PC-9 (cell line): ENCODE measurements at regions not wholly inside any gene's neighbourhood (a gene's known extent, or its start where the extent isn't known, plus 50 kb on each side); places are given as distances from the start of the nearest gene placed in this dataset.

Source experiments
- BruUV-seq: library from RNA; stranded (reverse); fragments of 400-500 nt; replicated peaks from 2 replicates; lab custom pipeline; 2021; lab: Mats Ljungman, UMichigan
- CTCF ChIA-PET: fragments of 300-600 bp; sonication (Branson Sonifier 250); formaldehyde crosslinking; loops from one replicate; lab custom pipeline; 2022; ENCODE audit warnings: antibody characterized with exemption; lab: Charles Lee
- POLR2A ChIA-PET: fragments of 300-600 bp; sonication (Branson Sonifier 250); formaldehyde crosslinking; loops from one replicate; lab custom pipeline; 2022; ENCODE audit warnings: antibody characterized with exemption; ENCODE audit not compliant: unreplicated experiment; lab: Charles Lee
- DNase-seq, 2 experiments: peaks; one replicate each; pipeline versions ENCODE4 v3.0.0 to v3.0.0-alpha.2; 2015 to 2022; ENCODE audit warnings: mixed read lengths in 1 of 2
- H2AFZ ChIP-seq: fragments of 200-600 bp; sonication (generic); 2 replicates; pipeline ENCODE4 v1.8.1; 2017; ENCODE audit warnings: antibody characterized with exemption
- H3F3A ChIP-seq: fragments of 200-600 bp; sonication (generic); 2 replicates; pipeline ENCODE4 v1.8.1; 2017; ENCODE audit warnings: antibody characterized with exemption, mild to moderate bottlenecking, low read depth; ENCODE audit not compliant: insufficient read depth
- H3K27ac ChIP-seq: fragments of 200-600 bp; sonication (generic); 2 replicates; pipeline ENCODE4 v1.6.1; 2016; ENCODE audit warnings: mixed run types
- H3K27me3 ChIP-seq: fragments of 200-600 bp; sonication (generic); 2 replicates; pipeline ENCODE4 v1.6.1; 2016; ENCODE audit warnings: low read depth, mixed run types; ENCODE audit not compliant: insufficient read depth
- H3K36me3 ChIP-seq: fragments of 200-600 bp; sonication (generic); 2 replicates; pipeline ENCODE4 v1.6.1; 2016; ENCODE audit warnings: low read depth, mixed run types
- H3K4me1 ChIP-seq: fragments of 200-600 bp; sonication (generic); replicated peaks from 2 replicates; pipeline ENCODE4 v1.6.1; 2016; ENCODE audit warnings: mixed run types; ENCODE audit not compliant: insufficient read depth
- H3K4me2 ChIP-seq: fragments of 200-600 bp; sonication (generic); 2 replicates; pipeline ENCODE4 v1.6.1; 2017; ENCODE audit warnings: mixed run types
- H3K4me3 ChIP-seq: fragments of 200-600 bp; sonication (generic); 2 replicates; pipeline ENCODE4 v1.6.1; 2016; ENCODE audit warnings: mixed run types
- H3K79me2 ChIP-seq: fragments of 200-600 bp; sonication (generic); 2 replicates; pipeline ENCODE4 v1.6.1; 2017; ENCODE audit warnings: low read depth, mixed run types
- H3K9me2 ChIP-seq: fragments of 200-600 bp; sonication (generic); 2 replicates; pipeline ENCODE4 v1.8.1; 2017; ENCODE audit warnings: mild to moderate bottlenecking; ENCODE audit not compliant: insufficient read depth
- H3K9me3 ChIP-seq: fragments of 200-600 bp; sonication (generic); 2 replicates; pipeline ENCODE4 v1.8.1; 2016; ENCODE audit warnings: low read depth; ENCODE audit not compliant: insufficient read depth
- H4K20me1 ChIP-seq: fragments of 200-600 bp; sonication (generic); 2 replicates; pipeline ENCODE4 v1.8.1; 2017; ENCODE audit not compliant: insufficient read depth
- EZH2 ChIP-seq: fragments of 200-600 bp; sonication (generic); IDR thresholded peaks from 2 replicates; pipeline ENCODE4 v1.8.0; 2017; ENCODE audit warnings: antibody characterized with exemption, low read depth
- intact Hi-C: fragments of 100-400 bp; cut with micrococcal nuclease; formaldehyde crosslinking; loops from one replicate; pipeline ENCODE4 v1.10.0; 2022; ENCODE audit not compliant: unreplicated experiment
- TF ChIP-seq, protein P1 (sequence below): fragments of 200-600 bp; sonication (generic); conservative IDR thresholded peaks from 2 replicates; pipeline ENCODE4 v1.6.1; 2017; ENCODE audit warnings: mixed run types, antibody characterized with exemption, mild to moderate bottlenecking, moderate library complexity

DNA sequence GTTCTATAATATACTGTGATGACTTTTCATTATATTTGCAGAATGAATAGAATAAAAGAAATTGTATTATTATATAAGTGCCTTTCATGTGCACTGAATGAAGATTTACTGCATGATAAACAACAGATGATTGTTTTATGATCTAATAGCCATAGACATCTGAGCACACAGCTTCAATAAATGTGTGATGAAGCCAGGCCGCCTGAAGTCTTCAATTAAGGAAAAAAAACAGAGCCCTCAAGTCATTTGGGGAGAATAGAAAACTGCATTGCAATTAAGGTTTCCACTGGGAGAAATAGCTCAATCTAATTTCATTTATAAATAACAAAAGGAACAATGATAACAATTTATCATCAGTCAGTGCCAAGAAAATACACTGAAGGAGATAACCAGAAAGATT lies 955.2 kb downstream of the FSTL5 start:
- DNase-seq: no peak
- Histone ChIP-seq H3K36me3 (no peaks in the 10 kb centered on the region), H3K4me2 (no peak overlapping the region), H3K9me3 (no peaks in the 10 kb centered on the region), H3K27me3 (no peaks in the 10 kb centered on the region), H3K9me2 (no peaks in the 10 kb centered on the region), H3K79me2 (no peaks in the 10 kb centered on the region), H3K4me3 (no peak overlapping the region), H3K4me1 (no peaks in the 10 kb centered on the region), H4K20me1 (no peaks in the 10 kb centered on the region), H2AFZ (no peak overlapping the region), H3F3A (no peaks in the 10 kb centered on the region), H3K27ac (no peak overlapping the region)
- BruUV-seq: no TSS peak
- ChIA-PET POLR2A (no interaction called here), CTCF (no interaction called here)
- intact Hi-C loops: no loop called here
- TF ChIP-seq, protein P1, sequence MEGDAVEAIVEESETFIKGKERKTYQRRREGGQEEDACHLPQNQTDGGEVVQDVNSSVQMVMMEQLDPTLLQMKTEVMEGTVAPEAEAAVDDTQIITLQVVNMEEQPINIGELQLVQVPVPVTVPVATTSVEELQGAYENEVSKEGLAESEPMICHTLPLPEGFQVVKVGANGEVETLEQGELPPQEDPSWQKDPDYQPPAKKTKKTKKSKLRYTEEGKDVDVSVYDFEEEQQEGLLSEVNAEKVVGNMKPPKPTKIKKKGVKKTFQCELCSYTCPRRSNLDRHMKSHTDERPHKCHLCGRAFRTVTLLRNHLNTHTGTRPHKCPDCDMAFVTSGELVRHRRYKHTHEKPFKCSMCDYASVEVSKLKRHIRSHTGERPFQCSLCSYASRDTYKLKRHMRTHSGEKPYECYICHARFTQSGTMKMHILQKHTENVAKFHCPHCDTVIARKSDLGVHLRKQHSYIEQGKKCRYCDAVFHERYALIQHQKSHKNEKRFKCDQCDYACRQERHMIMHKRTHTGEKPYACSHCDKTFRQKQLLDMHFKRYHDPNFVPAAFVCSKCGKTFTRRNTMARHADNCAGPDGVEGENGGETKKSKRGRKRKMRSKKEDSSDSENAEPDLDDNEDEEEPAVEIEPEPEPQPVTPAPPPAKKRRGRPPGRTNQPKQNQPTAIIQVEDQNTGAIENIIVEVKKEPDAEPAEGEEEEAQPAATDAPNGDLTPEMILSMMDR: no peak
- TF ChIP-seq EZH2: no peak

DNA sequence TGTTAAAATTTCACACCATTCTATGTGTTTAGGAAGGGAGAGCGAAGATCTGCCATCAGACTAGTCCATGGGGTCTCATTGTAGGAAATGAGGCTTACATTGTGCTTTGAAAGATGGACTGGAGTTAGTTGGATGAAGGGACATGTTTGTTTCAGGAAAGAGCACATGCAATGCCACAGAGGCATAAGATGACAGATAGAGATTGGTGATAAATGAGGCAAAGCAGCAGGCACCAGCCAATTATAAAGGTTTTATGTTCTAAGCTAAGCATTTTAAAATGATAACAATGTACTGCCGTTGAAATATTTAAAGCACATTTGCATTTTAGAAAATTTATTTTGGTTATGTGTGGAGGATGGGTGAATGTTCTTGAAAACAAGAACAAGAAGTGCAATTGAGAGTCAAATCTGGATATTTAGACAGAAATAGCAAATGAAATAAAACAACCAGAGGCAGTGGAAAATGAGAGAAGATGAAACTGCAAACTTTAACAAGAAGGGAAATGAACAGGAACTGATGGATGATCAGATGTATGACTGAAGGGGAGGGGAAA lies 957.2 kb downstream of the FSTL5 start:
- no peak for DNase-seq
- Histone ChIP-seq H3K79me2 (no peaks in the 10 kb centered on the region), H3K9me3 (no peaks in the 10 kb centered on the region), H3K27ac (no peak overlapping the region), H3K36me3 (no peaks in the 10 kb centered on the region), H3K4me1 (no peaks in the 10 kb centered on the region), H3K4me3 (no peak overlapping the region), H4K20me1 (no peaks in the 10 kb centered on the region), H3K9me2 (no peaks in the 10 kb centered on the region), H3K4me2 (no peak overlapping the region), H2AFZ (no peak overlapping the region), H3F3A (no peaks in the 10 kb centered on the region), H3K27me3 (no peaks in the 10 kb centered on the region)
- no TSS peak for BruUV-seq
- TF ChIP-seq, protein P1: no peak
- no peak for TF ChIP-seq EZH2
- ChIA-PET CTCF (no interaction called here), POLR2A (no interaction called here)
- intact Hi-C loops: no loop called here

DNA sequence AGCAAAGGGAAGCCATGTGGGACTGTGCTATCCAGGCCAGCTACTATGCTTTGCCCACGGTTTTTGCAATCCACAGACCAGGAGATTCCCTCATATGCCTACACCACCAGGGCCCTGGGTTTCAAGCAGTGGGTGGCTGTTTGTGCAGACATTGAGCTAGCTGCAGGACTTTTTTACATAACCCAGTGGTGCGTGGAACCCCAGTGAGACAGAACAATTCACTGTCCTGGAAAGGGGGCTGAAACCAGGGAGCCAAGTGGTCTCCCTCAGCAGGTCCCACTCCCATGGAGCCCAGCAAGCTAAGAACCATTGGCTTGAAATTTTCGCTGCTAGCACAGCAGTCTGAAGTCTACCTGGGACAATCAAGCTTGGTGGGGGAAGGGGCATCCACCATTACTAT lies 959.9 kb downstream of the FSTL5 start:
- no peaks in the 10 kb centered on the region for H3K27me3 ChIP-seq
- no peaks in the 10 kb centered on the region for H3K4me1 ChIP-seq
- H3K36me3 ChIP-seq: no peaks in the 10 kb centered on the region
- no peak overlapping the region for H3K4me2 ChIP-seq
- no peaks in the 10 kb centered on the region for H3F3A ChIP-seq
- H4K20me1 ChIP-seq: no peaks in the 10 kb centered on the region
- TF ChIP-seq, protein P1: no peak
- TF ChIP-seq EZH2: no peak
- POLR2A ChIA-PET: no interaction called here
- no peak overlapping the region for H3K4me3 ChIP-seq
- no peak overlapping the region for H3K27ac ChIP-seq
- no peaks in the 10 kb centered on the region for H3K9me3 ChIP-seq
- DNase-seq: no peak
- H3K79me2 ChIP-seq: no peaks in the 10 kb centered on the region
- H3K9me2 ChIP-seq: no peaks in the 10 kb centered on the region
- BruUV-seq: no TSS peak
- CTCF ChIA-PET: no interaction called here
- no peak overlapping the region for H2AFZ ChIP-seq
- intact Hi-C loops: no loop called here
